ENCODE measurements at regions not wholly inside any gene's neighbourhood (a gene's known extent, or its start where the extent isn't known, plus 50 kb on each side); places are given as distances from the start of the nearest gene placed in this dataset.
"Not testable (repeated sequence)": the region's sequence is repeated elsewhere in the genome, so short reads cannot be mapped to it uniquely, and the experiment has no call there.

- DNase-seq (ENCODE audit: low read depth, low spot score) = no peak
These were observed 149.2 kb upstream of the JUN start for GRCh38 chr1:58932859-58933598.

- DNase-seq (ENCODE audit: low read depth, low spot score) = no peak
These were observed 149.7 kb upstream of the JUN start for GRCh38 chr1:58933599-58933926.

- no peak for DNase-seq (ENCODE audit: low read depth, low spot score)
These were observed 150.9 kb upstream of the JUN start for GRCh38 chr1:58934706-58935105.

GRCh38 chr1:58936973-58937372 lies 153.1 kb upstream of the JUN start:
- no peak for DNase-seq (ENCODE audit: low read depth, low spot score)

- DNase-seq (ENCODE audit: low read depth, low spot score) = no peak
These were observed 155.3 kb upstream of the JUN start for GRCh38 chr1:58939146-58939545.

GRCh38 chr1:58939666-58940370 lies 156.0 kb upstream of the JUN start:
- DNase-seq (ENCODE audit: low read depth, low spot score) = no peak

GRCh38 chr1:58941471-58942289 lies 157.8 kb upstream of the JUN start:
- DNase-seq (ENCODE audit: low read depth, low spot score) = no peak

GRCh38 chr1:58942759-58943191 lies 158.9 kb upstream of the JUN start:
- DNase-seq (ENCODE audit: low read depth, low spot score) = no peak

GRCh38 chr1:58943776-58944175 lies 159.9 kb upstream of the JUN start:
- DNase-seq (ENCODE audit: low read depth, low spot score) = no peak

GRCh38 chr1:58944439-58944838 lies 160.6 kb upstream of the JUN start:
- no peak for DNase-seq (ENCODE audit: low read depth, low spot score)

- DNase-seq (ENCODE audit: low read depth, low spot score) = no peak
These were observed 162.5 kb upstream of the JUN start for GRCh38 chr1:58946390-58946789.

- DNase-seq (ENCODE audit: low read depth, low spot score) = no peak
These were observed 164.8 kb upstream of the JUN start for GRCh38 chr1:58948671-58949070.

- DNase-seq (ENCODE audit: low read depth, low spot score) = no peak
These were observed 165.8 kb upstream of the JUN start for GRCh38 chr1:58949551-58950220.

- no peak for DNase-seq (ENCODE audit: low read depth, low spot score)
These were observed 167.1 kb upstream of the JUN start for GRCh38 chr1:58950897-58951296.

GRCh38 chr1:58953951-58954350 lies 170.1 kb upstream of the JUN start:
- DNase-seq (ENCODE audit: low read depth, low spot score) = not testable (repeated sequence)

GRCh38 chr1:58963287-58963686 lies 179.4 kb upstream of the JUN start:
- DNase-seq (ENCODE audit: low read depth, low spot score) = not testable (repeated sequence)

GRCh38 chr1:58964428-58964827 lies 180.6 kb upstream of the JUN start:
- DNase-seq (ENCODE audit: low read depth, low spot score) = no peak

GRCh38 chr1:58964880-58965279 lies 181.0 kb upstream of the JUN start:
- no peak for DNase-seq (ENCODE audit: low read depth, low spot score)

GRCh38 chr1:58966103-58966916 lies 182.5 kb upstream of the JUN start:
- no peak for DNase-seq (ENCODE audit: low read depth, low spot score)

GRCh38 chr1:58966917-58967740 lies 183.3 kb upstream of the JUN start:
- no peak for DNase-seq (ENCODE audit: low read depth, low spot score)
